Osteocyte (in vitro differentiated cells): ENCODE measurements at regions not wholly inside any gene's neighbourhood (a gene's known extent, or its start where the extent isn't known, plus 50 kb on each side); places are given as distances from the start of the nearest gene placed in this dataset.

Experiments used
- DNase-seq: peaks from one replicate; pipeline ENCODE4 v3.0.0; 2021; ENCODE audit warnings: mixed read lengths; ENCODE audit not compliant: unreplicated experiment; ENCODE audit errors: extremely low spot score
- H3K27ac Mint-ChIP-seq: one replicate; pipeline ENCODE4 v1.8.0; 2021; ENCODE audit warnings: mild to moderate bottlenecking, mixed read lengths; ENCODE audit not compliant: unreplicated experiment
- H3K27me3 Mint-ChIP-seq: one replicate; pipeline ENCODE4 v1.8.0; 2021; ENCODE audit warnings: mixed read lengths; ENCODE audit not compliant: unreplicated experiment
- H3K36me3 Mint-ChIP-seq: one replicate; pipeline ENCODE4 v1.8.0; 2021; ENCODE audit warnings: mixed read lengths; ENCODE audit not compliant: unreplicated experiment
- H3K4me1 Mint-ChIP-seq: one replicate; pipeline ENCODE4 v1.8.0; 2021; ENCODE audit warnings: mixed read lengths; ENCODE audit not compliant: unreplicated experiment
- H3K4me3 Mint-ChIP-seq: one replicate; pipeline ENCODE4 v1.8.0; 2021; ENCODE audit warnings: mild to moderate bottlenecking, moderate library complexity, mixed read lengths; ENCODE audit not compliant: unreplicated experiment
- H3K9me3 Mint-ChIP-seq: one replicate; pipeline ENCODE4 v1.8.0; 2021; ENCODE audit warnings: mixed read lengths; ENCODE audit not compliant: unreplicated experiment
- CTCF ChIP-seq: fragments of 200-600 bp; sonication (generic); IDR thresholded peaks from 2 replicates; pipeline ENCODE4 v1.5.0; 2021; ENCODE audit warnings: antibody characterized with exemption, mild to moderate bottlenecking, moderate library complexity

- no peak for TF ChIP-seq CTCF
- no peaks in the 10 kb centered on the region for H3K36me3 Mint-ChIP-seq
- no peak for DNase-seq
- H3K27ac Mint-ChIP-seq = no peak overlapping the region
- H3K4me3 Mint-ChIP-seq = no peak overlapping the region
- no peaks in the 10 kb centered on the region for H3K4me1 Mint-ChIP-seq
- no peaks in the 10 kb centered on the region for H3K9me3 Mint-ChIP-seq
- H3K27me3 Mint-ChIP-seq = no peaks in the 10 kb centered on the region
Observed at GRCh38 chr13:87384099-87384498, 287.1 kb upstream of the SLITRK5 start.

- Mint-ChIP-seq H3K27ac (no peak overlapping the region), H3K27me3 (peaks cover 5% of the 10 kb centered on the region), H3K36me3 (no peaks in the 10 kb centered on the region), H3K4me1 (no peaks in the 10 kb centered on the region), H3K4me3 (no peak overlapping the region), H3K9me3 (peaks cover 5% of the 10 kb centered on the region)
- TF ChIP-seq CTCF = no peak
- no peak for DNase-seq
Observed at GRCh38 chr13:87393358-87393757, 277.8 kb upstream of the SLITRK5 start.

- no peak for DNase-seq
- Mint-ChIP-seq H3K4me1 (no peaks in the 10 kb centered on the region), H3K27ac (no peak overlapping the region), H3K9me3 (no peaks in the 10 kb centered on the region), H3K27me3 (peaks cover 4% of the 10 kb centered on the region), H3K36me3 (no peaks in the 10 kb centered on the region), H3K4me3 (no peak overlapping the region)
- no peak for TF ChIP-seq CTCF
Observed at GRCh38 chr13:87398047-87398446, 273.1 kb upstream of the SLITRK5 start.

- H3K27ac Mint-ChIP-seq = no peak overlapping the region
- no peak overlapping the region for H3K4me3 Mint-ChIP-seq
- no peak for TF ChIP-seq CTCF
- no peaks in the 10 kb centered on the region for H3K4me1 Mint-ChIP-seq
- no peaks in the 10 kb centered on the region for H3K36me3 Mint-ChIP-seq
- no peaks in the 10 kb centered on the region for H3K9me3 Mint-ChIP-seq
- DNase-seq = no peak
- H3K27me3 Mint-ChIP-seq = peaks cover 2% of the 10 kb centered on the region
Observed at GRCh38 chr13:87403748-87404432, 267.3 kb upstream of the SLITRK5 start.

- DNase-seq = no peak
- H3K36me3 Mint-ChIP-seq = no peaks in the 10 kb centered on the region
- H3K4me1 Mint-ChIP-seq = no peaks in the 10 kb centered on the region
- H3K9me3 Mint-ChIP-seq = no peaks in the 10 kb centered on the region
- no peak for TF ChIP-seq CTCF
- H3K27me3 Mint-ChIP-seq = no peaks in the 10 kb centered on the region
- no peak overlapping the region for H3K4me3 Mint-ChIP-seq
- H3K27ac Mint-ChIP-seq = no peak overlapping the region
Observed at GRCh38 chr13:87426742-87427141, 244.4 kb upstream of the SLITRK5 start.
